GM19468 (cell line): ENCODE measurements at regions not wholly inside any gene's neighbourhood (a gene's known extent, or its start where the extent isn't known, plus 50 kb on each side); places are given as distances from the start of the nearest gene placed in this dataset.

ENCODE experiments used
- ATAC-seq: cut with Tn5 transposase; IDR thresholded peaks from one replicate; pipeline ENCODE4 v1.9.1; 2021; ENCODE audit warnings: mild to moderate bottlenecking, moderate library complexity, moderate number of reproducible peaks; ENCODE audit not compliant: unreplicated experiment; ENCODE audit errors: extremely low read depth

DNA sequence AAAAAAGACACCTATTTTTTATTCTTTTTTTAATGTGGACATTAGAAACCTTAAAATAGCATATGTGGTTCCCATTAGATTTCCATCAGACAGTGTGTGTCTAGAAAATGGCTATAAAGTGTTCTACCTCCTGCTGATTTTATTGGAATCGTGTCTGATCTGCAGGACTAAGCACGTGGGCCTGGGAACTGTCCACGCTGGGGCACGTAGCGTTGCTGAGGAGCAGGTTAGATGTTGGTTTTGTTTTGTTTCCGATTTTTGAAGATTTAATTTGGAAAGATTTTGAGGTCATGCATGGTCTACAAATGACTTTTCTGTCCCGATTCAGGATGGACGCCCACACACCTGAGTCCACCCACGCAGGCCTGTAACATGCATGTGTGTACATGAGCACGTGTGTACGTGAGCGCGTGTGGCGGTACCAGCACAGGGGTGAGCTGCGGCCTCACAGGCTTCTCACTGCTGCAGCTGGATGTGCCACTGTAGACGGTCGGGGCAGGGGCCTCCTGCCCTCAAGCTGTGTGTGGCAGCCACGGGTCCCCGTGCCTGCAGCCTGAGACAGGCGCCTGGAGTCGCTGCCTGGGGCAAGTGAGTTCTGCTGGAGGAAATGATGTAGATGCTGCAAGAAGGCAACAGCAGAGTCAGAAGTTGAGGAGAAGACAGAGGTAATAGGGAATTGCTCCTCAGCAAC lies 99.7 kb upstream of the CTDP1 start:
- no peak for ATAC-seq

DNA sequence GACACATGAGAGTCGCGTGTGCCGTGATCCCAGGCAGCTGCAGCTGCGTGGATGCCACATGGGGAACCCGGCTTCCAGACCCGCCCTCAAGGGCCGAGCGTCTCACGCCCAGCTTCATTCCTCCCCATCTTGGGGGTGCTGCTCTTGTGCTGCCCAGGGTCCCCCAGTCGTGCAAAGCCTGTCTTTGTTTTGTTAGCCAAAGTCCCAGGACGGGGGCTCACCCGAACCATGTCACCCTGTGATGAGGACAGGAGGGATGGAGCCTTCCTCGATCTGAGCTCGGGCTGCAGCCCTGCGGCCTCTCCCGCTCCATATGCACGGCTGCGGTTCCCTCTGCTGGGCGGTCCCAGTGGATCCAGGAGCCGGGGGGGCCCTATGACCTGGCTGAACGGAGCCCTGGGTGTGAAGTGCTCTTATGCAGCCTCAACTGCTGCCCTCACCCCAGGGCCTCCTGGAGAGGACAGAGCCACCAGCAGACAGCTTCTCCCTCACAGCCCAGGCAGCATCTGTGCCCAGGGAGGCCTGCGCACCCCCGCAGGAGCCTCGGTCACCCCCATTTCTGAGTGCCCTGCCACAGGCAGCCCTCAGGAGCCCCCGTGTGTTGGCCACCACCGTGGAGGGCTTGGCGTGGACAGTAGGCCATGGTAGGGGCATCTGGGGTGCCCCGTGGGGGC lies 99.0 kb upstream of the CTDP1 start:
- no peak for ATAC-seq

DNA sequence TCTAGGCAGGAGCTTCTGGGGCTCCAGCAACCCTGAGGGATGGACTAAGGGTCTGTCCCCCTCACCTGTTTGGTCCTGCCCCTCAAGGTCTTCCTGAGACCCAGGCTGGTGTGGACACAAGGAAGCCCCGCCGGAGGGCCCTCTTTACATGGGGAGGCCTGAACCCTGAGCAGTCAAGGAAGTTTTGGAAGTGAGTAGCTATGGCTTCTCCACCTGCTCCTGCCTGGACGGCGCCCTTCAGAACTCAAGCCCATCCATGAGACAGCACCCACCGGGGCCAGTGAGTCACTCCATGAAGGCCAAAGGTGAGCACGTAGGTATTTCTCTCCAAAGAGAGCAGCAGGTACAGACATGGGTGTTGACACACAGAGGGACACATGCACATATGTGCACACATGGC lies 98.2 kb upstream of the CTDP1 start:
- ATAC-seq, result no peak

DNA sequence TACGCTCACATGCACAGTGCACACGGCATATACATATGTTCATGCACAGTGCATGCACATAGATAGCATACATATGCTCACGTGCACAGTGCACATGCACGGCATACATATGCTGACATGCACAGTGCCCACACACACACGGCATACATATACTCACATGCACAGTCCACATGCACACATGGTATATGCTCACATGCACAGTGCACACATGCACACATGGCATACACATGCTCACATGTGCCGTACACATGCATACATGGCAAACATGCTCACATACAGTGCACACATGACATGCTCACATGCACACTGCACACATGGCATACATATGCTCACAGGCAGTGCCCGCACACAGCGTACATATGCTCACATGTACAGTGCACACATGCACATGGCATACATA lies 97.7 kb upstream of the CTDP1 start:
- ATAC-seq, result no peak

DNA sequence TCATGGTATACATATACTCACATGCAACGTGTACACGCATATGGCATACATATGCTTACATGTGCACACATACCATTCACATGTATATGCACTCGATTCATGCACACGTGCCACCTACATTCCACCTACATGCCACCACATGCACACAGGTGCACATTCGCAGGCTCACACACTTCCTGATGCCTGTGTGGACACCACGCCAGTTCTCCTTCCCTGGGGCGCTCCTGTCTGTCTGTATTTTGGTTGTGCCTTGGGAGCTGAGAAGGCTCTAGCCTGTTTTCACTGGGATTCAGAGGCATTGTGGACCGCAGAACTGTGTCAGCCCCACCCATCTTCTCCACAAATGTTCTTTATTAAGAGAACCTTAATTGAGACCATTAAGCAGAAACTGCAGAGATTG lies 96.6 kb upstream of the CTDP1 start:
- ATAC-seq, result no peak

DNA sequence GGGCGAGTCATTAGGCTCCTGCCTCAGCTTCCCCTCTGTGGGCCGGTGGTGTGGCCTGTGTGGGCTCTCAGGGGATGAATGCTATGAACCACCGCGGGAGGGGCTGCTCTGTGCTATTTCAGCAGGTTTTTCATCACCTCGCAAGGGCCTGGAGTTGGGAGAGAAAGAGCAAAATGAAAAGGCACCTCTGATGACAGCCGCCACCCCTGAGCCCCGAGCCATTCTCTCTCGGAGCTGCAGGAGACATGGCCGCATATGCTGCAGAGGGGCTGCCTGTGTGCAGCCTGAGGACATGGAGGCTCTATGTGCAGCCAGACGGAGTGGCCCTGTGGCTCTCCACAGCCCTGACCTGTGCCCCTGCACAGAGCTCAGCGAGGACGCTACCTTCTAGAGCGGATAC lies 96.2 kb upstream of the CTDP1 start:
- ATAC-seq, result no peak

DNA sequence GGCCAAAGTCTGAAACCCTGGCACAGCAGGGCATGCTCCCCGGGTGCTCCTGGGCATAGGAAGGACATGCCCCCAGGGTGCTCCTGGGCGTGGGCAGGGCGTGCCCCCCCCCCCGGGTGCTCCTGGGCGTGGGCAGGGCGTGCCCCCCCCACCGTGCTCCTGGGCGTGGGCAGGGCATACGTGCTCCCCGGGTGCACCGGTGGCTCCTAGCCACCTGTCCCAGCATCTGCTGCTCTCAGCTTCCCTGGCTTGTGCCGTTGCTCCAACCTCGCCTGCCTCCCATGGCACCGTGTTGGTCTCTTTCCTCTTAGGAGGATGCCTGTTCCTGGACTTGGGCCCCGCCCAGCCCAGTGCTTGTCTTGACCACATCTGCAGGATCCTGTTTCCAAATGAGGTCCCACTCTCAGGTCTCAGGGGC lies 95.6 kb upstream of the CTDP1 start:
- no peak for ATAC-seq

DNA sequence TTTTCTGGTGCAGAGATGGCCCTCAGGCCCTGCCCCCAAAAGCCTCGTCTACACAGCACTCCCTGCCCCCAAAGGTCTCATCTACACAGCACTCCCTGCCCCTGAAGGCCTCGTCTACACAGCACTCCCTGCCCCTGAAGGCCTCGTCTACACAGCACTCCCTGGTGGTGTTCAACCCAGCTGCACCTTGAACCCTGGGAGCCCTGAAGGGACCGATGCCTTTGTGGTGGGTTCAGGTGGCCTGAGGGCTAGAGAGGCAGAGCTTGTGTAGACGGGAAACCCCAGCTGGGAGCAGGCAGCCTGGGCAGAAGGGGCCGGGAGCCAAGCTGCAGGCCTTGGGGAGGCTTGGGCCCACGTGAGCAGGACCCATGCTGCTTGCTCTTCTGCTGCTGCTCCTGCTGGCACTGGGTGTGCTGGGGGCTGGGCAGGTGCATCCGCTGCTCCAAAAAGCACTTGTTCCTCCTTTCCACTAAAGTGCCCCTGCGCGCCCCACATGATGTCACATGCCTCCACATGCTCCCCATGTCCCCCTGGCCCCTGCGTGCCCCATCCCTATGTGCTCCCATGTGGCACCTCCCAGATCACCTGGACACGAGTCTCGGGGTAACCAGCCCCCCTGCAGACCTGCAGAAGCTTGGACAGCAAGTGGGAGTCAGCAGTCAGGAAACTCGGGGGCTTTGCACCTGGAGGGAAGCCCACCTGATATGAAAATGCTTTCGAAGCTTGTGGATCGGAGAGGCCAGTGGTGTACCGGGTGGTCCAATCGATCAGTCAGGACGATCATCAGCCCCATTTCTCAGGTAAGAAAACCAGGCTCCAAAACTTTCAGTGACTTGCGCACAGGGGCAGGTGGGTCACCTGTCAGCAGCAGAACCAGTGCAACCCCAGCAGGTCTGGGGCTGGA lies 94.9 kb upstream of the CTDP1 start:
- no peak for ATAC-seq

DNA sequence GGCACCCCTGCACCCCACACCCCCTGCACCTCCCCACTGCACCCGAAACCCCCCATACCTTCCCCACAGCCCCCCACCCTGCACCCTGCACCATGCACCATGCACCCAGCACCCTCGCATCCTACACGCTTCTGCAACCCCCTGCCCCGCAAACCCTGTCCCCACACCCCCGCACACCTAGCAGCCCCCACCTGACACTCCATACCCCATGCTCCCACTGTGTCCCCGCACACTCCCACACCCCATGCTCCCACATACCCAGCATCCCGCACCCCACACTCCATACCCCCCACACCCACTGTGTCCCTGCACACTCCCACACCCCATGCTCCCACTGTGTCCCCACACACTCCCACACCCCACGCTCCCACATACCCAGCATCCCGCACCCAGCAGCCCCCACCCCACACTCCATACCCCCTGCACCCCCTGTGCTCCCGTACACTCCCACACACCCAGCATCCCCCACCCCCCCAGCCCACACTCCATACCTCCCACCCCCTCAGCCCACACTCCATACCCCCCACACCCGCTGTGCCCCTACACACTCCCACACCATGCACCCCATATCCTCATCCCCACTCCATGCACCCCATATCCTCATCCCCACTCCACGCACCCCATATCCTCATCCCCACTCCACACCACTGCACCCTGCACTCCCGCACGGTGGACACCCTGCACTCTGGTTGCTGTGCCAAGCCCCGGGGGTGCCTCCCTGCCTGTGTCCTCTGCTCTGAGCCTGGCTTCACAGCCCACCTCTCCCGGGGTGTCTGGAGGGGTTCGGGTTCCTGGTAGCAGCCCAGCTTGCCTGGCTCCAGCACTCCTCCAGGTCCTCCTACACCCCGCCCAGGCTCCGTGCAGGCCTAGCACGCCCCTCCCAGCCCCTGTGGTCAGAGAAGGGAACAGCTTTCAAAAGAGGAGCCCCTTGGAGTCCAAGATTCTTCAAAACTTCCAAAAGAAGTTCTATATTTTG lies 93.9 kb upstream of the CTDP1 start:
- ATAC-seq, result no peak

DNA sequence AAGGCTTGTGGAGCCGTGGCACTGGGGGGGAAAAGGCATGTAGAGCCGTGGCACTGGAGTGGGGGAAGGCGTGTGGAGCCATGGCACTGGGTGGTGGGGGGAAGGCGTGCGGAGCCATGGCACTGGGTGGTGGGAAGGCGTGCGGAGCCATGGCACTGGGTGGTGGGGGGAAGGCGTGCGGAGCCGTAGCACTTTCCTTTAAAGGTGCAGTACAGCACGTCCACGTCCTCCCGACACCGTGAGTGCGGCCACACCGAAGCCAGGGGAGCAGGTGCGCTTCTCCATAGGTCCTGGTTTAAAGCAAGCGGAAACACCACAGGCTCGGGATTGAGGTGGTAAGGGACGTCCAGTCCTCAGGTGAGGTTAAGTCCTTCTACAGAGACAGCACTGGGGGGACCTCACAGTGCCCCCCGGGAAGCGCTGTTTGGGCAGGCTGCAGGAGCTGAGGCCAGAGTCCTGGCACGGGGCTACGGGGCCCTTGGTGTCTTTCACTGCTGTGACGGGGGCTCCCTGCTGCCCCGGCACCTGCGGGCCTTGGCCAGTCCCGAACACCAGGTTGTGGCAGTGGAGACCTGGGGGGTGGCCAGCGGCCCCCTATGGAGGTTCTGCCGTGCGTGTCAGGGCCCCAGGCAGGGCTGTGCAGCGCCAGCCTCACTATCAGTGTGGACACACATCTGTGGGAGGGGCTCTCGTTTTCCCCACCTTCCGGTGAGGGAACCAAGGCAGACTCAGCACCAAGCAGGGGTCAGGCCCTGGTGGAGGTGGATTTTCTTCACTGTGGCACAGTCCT lies 93.0 kb upstream of the CTDP1 start:
- ATAC-seq, result no peak

DNA sequence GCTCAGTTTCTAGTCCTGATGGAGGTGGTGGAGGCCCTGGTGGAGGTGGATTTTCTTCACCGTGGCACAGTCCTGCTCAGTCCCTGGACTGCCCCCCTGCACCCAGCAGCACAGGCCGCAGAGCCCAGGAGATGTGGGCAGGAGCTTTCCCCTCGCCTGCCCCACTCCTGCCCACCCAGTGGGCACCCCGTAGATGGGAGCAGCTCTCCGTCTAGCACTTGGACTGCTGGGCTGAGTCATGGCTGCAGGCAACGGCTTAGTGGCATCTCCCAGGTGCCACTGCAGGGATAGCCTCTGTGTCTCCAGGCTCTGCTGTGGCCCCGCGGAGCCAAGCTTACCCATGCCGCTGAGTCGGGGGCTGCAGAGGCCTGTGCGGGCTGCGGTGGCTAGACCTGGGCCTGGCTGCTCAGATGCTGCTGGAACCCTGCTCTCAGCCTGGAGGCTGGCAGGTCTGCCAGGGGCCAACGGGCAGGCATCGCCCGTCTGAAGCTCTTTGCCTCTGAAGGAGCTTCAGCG lies 92.3 kb upstream of the CTDP1 start:
- no peak for ATAC-seq

DNA sequence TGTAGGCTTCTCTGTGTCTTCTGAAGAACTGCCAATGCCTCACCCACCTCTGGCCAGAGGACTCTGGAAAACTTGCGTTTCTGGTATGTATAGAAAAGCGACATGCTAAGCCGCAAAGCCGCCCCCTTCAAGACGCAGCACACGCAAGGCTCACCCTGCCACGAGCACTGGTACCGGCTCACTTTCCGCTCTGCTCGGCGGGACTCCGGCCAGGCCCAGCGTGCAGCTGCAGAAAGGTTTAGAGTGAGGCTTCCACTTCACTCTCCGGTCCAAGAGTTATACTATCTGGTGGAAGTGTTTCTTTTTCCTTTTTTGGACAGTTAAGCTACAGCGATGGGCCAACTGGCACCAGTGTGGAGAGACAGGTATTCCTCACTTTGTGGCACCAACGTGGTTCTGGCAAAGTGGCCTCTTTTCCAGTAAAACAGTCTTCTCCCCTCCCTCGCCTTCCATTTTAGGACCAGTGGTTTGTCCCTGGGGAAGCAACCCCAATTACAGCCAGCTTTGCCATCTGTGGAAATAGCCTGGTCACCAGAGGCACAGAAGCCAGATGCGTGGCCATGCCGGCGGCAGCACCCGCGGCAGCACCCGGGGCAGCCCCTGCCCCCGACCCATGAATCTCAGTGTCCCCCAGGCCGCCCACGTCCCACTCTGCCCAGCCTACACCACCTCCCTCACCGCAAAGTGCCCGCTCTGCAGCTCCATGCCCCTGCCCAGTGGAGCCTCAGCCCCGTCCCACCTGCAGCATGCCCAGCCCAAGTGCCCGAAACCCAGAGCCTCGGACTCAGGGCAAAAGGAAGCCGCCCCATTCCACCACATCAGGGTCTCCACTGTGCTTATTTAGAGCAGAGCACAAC lies 91.6 kb upstream of the CTDP1 start:
- no peak for ATAC-seq

DNA sequence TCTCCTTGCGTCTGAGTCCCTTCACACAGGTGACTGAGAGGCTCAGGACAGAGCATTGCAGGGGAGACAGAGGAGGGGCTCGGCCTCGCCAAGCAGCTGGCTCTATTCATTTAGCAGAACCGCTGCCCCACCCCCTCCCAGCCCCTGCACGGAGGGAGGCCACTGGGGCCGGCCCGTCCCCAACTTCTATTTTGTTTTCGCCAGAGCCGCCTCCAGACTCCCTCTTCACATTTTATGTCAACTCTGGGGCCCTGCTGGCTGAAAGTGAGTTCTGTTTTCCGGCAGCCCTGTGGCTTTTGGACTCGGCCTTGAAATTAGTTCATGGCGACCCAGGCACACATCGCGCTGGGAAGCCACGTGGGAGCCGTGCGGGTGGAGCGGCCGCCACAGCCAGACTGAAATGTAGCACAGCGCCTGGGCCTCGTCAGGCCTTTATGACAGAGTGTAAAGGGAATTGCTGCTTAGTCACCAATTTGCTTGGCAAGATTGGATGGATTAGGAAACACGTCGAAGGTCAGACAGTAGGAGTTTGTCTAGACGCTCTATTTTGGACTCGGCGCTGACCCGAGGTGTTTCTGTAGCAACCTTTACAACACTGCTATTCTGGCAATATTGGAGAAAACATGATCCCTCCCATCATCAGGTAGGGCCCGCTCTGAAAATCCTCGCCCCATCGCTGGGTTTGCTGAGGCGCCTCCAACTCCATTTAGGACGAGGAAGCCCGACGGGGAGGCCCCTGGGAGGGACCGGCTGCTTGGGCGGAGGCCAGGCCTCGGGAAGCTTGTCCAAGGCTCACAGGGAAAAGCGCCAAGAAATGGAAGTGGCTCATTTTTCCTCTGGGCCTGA lies 90.7 kb upstream of the CTDP1 start:
- no peak for ATAC-seq

DNA sequence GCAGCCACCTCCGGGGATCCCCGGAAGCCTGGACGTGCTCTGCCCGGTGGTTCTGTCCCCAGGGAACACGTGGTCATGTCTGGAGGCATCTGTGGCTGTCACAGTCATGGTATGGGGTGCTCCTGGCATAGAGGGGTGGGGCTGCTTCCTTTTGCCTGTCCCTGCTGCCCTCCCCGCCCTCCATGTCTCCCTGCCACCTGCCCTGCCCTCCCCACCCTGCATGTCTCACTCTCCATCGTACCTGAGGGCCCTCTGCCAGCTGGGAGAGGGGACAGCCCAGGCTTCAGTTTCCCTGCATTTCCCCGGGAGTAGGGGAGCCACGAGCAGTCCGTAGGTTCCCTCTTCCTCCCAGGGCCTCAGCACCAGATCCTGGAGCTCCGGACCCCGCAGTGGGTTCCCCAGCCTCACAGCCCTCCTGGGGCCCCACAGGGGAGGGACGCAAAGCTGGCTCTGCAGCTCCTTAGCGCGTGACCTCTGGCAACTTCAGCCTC lies 90.0 kb upstream of the CTDP1 start:
- ATAC-seq, result no peak

DNA sequence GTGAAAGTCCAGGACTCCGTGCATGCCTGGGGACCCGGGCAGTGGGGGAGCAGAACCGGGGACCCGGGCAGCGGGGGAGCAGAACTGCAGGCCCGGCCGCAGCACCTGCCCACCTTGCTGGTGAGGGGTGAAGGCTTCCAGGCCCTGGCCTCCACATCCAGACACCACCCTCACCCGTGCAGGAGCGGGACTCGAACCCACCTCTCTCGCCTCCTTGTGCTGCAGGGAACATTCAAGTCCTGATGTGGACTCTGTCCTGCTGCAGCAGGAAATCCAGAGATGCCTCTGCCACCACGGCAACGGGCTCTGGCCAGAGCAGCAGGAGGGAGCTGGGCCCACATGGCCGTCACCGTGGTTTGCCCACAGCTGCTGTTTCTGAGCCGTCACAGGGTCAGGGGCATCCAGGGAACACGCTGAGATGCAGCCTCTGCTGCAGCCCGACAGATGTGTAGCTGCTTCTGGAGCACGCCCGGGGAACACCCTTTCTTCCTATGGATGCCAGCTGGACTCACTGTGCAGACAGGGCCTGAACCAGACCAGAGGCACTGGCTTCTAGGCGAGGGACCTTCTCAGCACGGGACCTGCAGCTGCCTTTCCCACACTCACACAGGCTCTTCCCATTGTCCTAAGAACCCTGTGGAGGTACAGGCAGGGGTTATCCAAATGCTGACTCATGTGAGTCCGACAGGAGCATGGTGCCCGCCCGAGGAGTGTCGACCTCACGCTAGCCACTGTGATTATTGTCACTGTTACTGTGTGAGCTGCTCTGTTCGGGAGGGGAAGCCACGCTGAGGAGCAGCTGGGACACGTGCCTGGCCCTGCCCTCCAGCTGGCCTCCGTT lies 89.2 kb upstream of the CTDP1 start:
- no peak for ATAC-seq

DNA sequence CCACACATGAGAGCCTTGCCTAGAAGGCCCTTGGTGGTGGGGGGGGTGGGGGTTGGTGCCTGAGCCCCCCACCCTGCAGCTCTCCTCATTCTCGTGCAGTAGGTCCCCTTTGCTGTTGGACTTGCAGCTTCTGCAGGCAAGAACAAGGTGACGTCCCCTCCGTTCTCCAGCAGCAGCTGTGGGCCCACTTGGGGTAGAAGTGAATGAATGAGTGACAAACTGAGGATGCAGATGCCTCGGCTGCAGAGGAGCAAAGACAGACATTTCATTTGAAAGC lies 88.6 kb upstream of the CTDP1 start:
- no peak for ATAC-seq
